HCT116 (cell line): ENCODE measurements at regions not wholly inside any gene's neighbourhood (a gene's known extent, or its start where the extent isn't known, plus 50 kb on each side); places are given as distances from the start of the nearest gene placed in this dataset.

Source experiments
- ATAC-seq: fragments of 200-7000 bp; cut with Tn5 transposase; 2 replicates; pipeline ENCODE4 v1.9.1; 2020; ENCODE audit warnings: mild to moderate bottlenecking, moderate library complexity
- BruUV-seq: library from RNA; stranded (reverse); fragments of 400-500 nt; replicated peaks from 2 replicates; lab custom pipeline; 2021; lab: Mats Ljungman, UMichigan
- CTCF ChIA-PET: fragments of 300-600 bp; sonication (Branson Sonifier 250); formaldehyde crosslinking; loops from one replicate; lab custom pipeline; 2021; ENCODE audit warnings: antibody characterized with exemption; lab: Charles Lee
- POLR2A ChIA-PET: fragments of 300-600, 350-600 bp; sonication (Branson Sonifier 250); formaldehyde crosslinking; loops from one replicate; lab custom pipeline; 2021; ENCODE audit warnings: antibody characterized with exemption; lab: Charles Lee
- RAD21 ChIA-PET, 2 experiments: fragments of 300-600 bp; sonication (Branson Sonifier 250); formaldehyde crosslinking; loops; one replicate each; lab custom pipeline; 2023; ENCODE audit warnings: low total read pairs in 2 of 2; ENCODE audit not compliant: uncharacterized antibody in 2 of 2, unreplicated experiment in 2 of 2, low non-redundant PET in 1 of 2; lab: Charles Lee
- DNase-seq: peaks from one replicate; pipeline ENCODE4 v3.0.0-alpha.2; 2010; ENCODE audit warnings: low read depth, low spot score
- H2AFZ ChIP-seq: fragments of 200-600 bp; shearing (Covaris generic), sonication (generic); 2 replicates; pipeline ENCODE4 v1.6.1; 2017; ENCODE audit warnings: low read depth, mixed run types, mixed read lengths, antibody characterized with exemption, low read length; ENCODE audit not compliant: poor library complexity, severe bottlenecking
- H3K27ac ChIP-seq: 2 replicates; pipeline ENCODE4 v1.5.1; 2012; ENCODE audit warnings: low read depth, low read length
- H3K27me3 ChIP-seq: fragments of 200-600 bp; sonication (generic); 2 replicates; pipeline ENCODE4 v1.6.1; 2016; ENCODE audit warnings: mixed run types, low read length, mixed read lengths; ENCODE audit not compliant: insufficient read depth
- H3K36me3 ChIP-seq, 2 experiments: fragments of 200-500 bp in 1 of 2; fragments of 200-600 bp in 1 of 2; sonication (Bioruptor generic) in 1 of 2; sonication (generic) in 1 of 2; 2 replicates each; pipeline versions ENCODE4 v1.5.1 to v1.6.1; 2014 to 2016; ENCODE audit warnings: low read length in 2 of 2, inconsistent platforms in 1 of 2, mixed read lengths in 1 of 2, mixed run types in 1 of 2; ENCODE audit not compliant: insufficient read depth in 2 of 2, control insufficient read depth in 1 of 2
- H3K4me1 ChIP-seq, 2 experiments: fragments of 200-600 bp in 1 of 2; sonication (generic) in 1 of 2; 2 replicates each; pipeline versions ENCODE4 v1.5.1 to v1.6.1; 2012 to 2017; ENCODE audit warnings: low read length in 2 of 2, inconsistent platforms in 1 of 2, mild to moderate bottlenecking in 1 of 2, mixed read lengths in 1 of 2, mixed run types in 1 of 2, moderate library complexity in 1 of 2; ENCODE audit not compliant: insufficient read depth in 2 of 2, control insufficient read depth in 1 of 2
- H3K4me2 ChIP-seq: fragments of 200-600 bp; sonication (generic); 2 replicates; pipeline ENCODE4 v1.6.1; 2017; ENCODE audit warnings: mixed run types, low read length, mixed read lengths
- H3K4me3 ChIP-seq, 2 experiments: fragments of 200-600 bp in 1 of 2; sonication (generic) in 1 of 2; replicated peaks in 1 of 2; 2 replicates each; pipeline ENCODE4 v1.5.1; 2011 to 2016; ENCODE audit warnings: low read length in 2 of 2, control low read depth in 1 of 2, low read depth in 1 of 2, mild to moderate bottlenecking in 1 of 2, mixed read lengths in 1 of 2, mixed run types in 1 of 2
- H3K79me2 ChIP-seq: fragments of 200-600 bp; sonication (generic); 2 replicates; pipeline ENCODE4 v1.6.1; 2017; ENCODE audit warnings: mild to moderate bottlenecking, mixed run types, low read length, moderate library complexity, mixed read lengths; ENCODE audit not compliant: insufficient read depth
- H3K9ac ChIP-seq: fragments of 200-600 bp; sonication (generic); 2 replicates; pipeline ENCODE4 v1.6.1; 2016; ENCODE audit warnings: low read length, mixed read lengths
- H3K9me2 ChIP-seq: fragments of 200-600 bp; sonication (generic), shearing (Covaris generic); 2 replicates; pipeline ENCODE4 v1.6.1; 2017; ENCODE audit warnings: mixed run types, mild to moderate bottlenecking, moderate library complexity; ENCODE audit not compliant: insufficient read depth
- H3K9me3 ChIP-seq, 2 experiments: fragments of 200-500 bp in 1 of 2; fragments of 200-600 bp in 1 of 2; sonication (Bioruptor generic) in 1 of 2; sonication (generic) in 1 of 2; 2 replicates each; pipeline ENCODE4 v1.6.1; 2014 to 2017; ENCODE audit warnings: low read length in 2 of 2, mixed read lengths in 2 of 2, inconsistent platforms in 1 of 2, low read depth in 1 of 2, mild to moderate bottlenecking in 1 of 2, mixed run types in 1 of 2, moderate library complexity in 1 of 2; ENCODE audit not compliant: control insufficient read depth in 1 of 2, insufficient read depth in 1 of 2
- H4K20me1 ChIP-seq: fragments of 200-600 bp; sonication (generic), shearing (Covaris generic); 2 replicates; pipeline ENCODE4 v1.6.1; 2017; ENCODE audit warnings: mixed run types, mild to moderate bottlenecking, moderate library complexity; ENCODE audit not compliant: insufficient read depth
- CBX3 ChIP-seq: IDR thresholded peaks from 2 replicates; pipeline ENCODE4 v1.6.1; 2012; ENCODE audit warnings: low read depth
- CEBPB ChIP-seq: IDR thresholded peaks from 2 replicates; pipeline ENCODE4 v1.6.1; 2012; ENCODE audit warnings: low read depth
- ELF1 ChIP-seq: IDR thresholded peaks from 2 replicates; pipeline ENCODE4 v1.6.1; 2012; ENCODE audit warnings: low read depth, borderline replicate concordance
- EZH2phosphoT487 ChIP-seq: fragments of 200-600 bp; IDR thresholded peaks from 2 replicates; pipeline ENCODE4 v1.6.1; 2018; ENCODE audit warnings: antibody characterized with exemption, borderline replicate concordance
- MAX ChIP-seq: IDR thresholded peaks from 2 replicates; pipeline ENCODE4 v1.6.1; 2012
- POLR2AphosphoS5 ChIP-seq: IDR thresholded peaks from 2 replicates; pipeline ENCODE4 v1.6.1; 2011; ENCODE audit warnings: mild to moderate bottlenecking, low read depth, low read length, moderate library complexity
- RAD21 ChIP-seq: IDR thresholded peaks from 2 replicates; pipeline ENCODE4 v1.6.1; 2012; ENCODE audit warnings: low read depth, mild to moderate bottlenecking
- REST ChIP-seq: IDR thresholded peaks from 2 replicates; pipeline ENCODE4 v1.6.1; 2012; ENCODE audit warnings: low read depth
- SIN3A ChIP-seq: IDR thresholded peaks from 2 replicates; pipeline ENCODE4 v1.6.1; 2012; ENCODE audit warnings: low read depth
- SRF ChIP-seq: IDR thresholded peaks from 2 replicates; pipeline ENCODE4 v1.6.1; 2012; ENCODE audit warnings: low read depth
- TCF7L2 ChIP-seq: IDR thresholded peaks from 2 replicates; pipeline ENCODE4 v1.7.0; 2011; ENCODE audit warnings: borderline replicate concordance, inconsistent platforms; ENCODE audit not compliant: insufficient read depth, insufficient read length; ENCODE audit errors: extremely low read depth
- YY1 ChIP-seq: IDR thresholded peaks from 2 replicates; pipeline ENCODE4 v1.6.1; 2011; ENCODE audit warnings: low read length, low read depth, moderate library complexity, mild to moderate bottlenecking; ENCODE audit not compliant: insufficient replicate concordance; ENCODE audit errors: extremely low read depth
- ZBTB33 ChIP-seq: IDR thresholded peaks from 2 replicates; pipeline ENCODE4 v1.6.1; 2011; ENCODE audit warnings: mild to moderate bottlenecking, low read length, moderate library complexity; ENCODE audit not compliant: insufficient replicate concordance; ENCODE audit errors: extremely low read depth
- intact Hi-C: fragments of 100-400 bp; cut with micrococcal nuclease; formaldehyde crosslinking; loops from 2 replicates; pipeline ENCODE4 v1.10.0; 2022

GRCh38 chr11:110011595-110011994 lies 81.6 kb upstream of the ZC3H12C start:
- Histone ChIP-seq H2AFZ (no peak overlapping the region), H3K9ac (no peak overlapping the region), H3K4me3 (no peak overlapping the region), H3K4me1 (no peaks in the 10 kb centered on the region), H3K27ac (no peak overlapping the region), H3K27me3 (no peaks in the 10 kb centered on the region), H3K9me2 (no peaks in the 10 kb centered on the region), H3K79me2 (no peaks in the 10 kb centered on the region), H4K20me1 (no peaks in the 10 kb centered on the region), H3K4me2 (no peak overlapping the region), H3K9me3 (no peaks in the 10 kb centered on the region), H3K36me3 (no peaks in the 10 kb centered on the region)
- RAD21 ChIA-PET: no interaction called here
- intact Hi-C loops: no loop called here
- DNase-seq (no peak), ATAC-seq (no peak)
- CTCF ChIA-PET: no interaction called here
- TF ChIP-seq REST: no peak
- TF ChIP-seq ELF1: no peak
- no peak for TF ChIP-seq CEBPB
- no peak for TF ChIP-seq POLR2AphosphoS5
- POLR2A ChIA-PET: no interaction called here
- no TSS peak for BruUV-seq

GRCh38 chr11:110015695-110016094 lies 77.5 kb upstream of the ZC3H12C start:
- Histone ChIP-seq H3K4me3 (no peak overlapping the region), H3K36me3 (no peaks in the 10 kb centered on the region), H3K9ac (no peak overlapping the region), H3K9me2 (no peaks in the 10 kb centered on the region), H3K9me3 (no peaks in the 10 kb centered on the region), H3K27me3 (no peaks in the 10 kb centered on the region), H3K4me2 (no peak overlapping the region), H3K4me1 (no peaks in the 10 kb centered on the region), H2AFZ (no peak overlapping the region), H3K79me2 (no peaks in the 10 kb centered on the region), H3K27ac (no peak overlapping the region), H4K20me1 (no peaks in the 10 kb centered on the region)
- ATAC-seq (no peak), DNase-seq (no peak)
- ChIA-PET POLR2A (interaction anchor here (0.6 kb wide), 1 partner anchor 8 kb away, joined by 3 read pairs; no protein-coding TSS in a partner anchor), CTCF (no interaction called here), RAD21 (no interaction called here)
- BruUV-seq: no TSS peak
- intact Hi-C loops: no loop called here
- no peak for TF ChIP-seq MAX
- TF ChIP-seq EZH2phosphoT487: no peak
- no peak for TF ChIP-seq SRF
- TF ChIP-seq ELF1: no peak
- no peak for TF ChIP-seq CEBPB
- no peak for TF ChIP-seq SIN3A
- TF ChIP-seq TCF7L2: no peak
- TF ChIP-seq CBX3: no peak
- TF ChIP-seq ZBTB33: no peak
- no peak for TF ChIP-seq RAD21
- TF ChIP-seq YY1: no peak
